ENCODE measurements at regions not wholly inside any gene's neighbourhood (a gene's known extent, or its start where the extent isn't known, plus 50 kb on each side); places are given as distances from the start of the nearest gene placed in this dataset.

- Mint-ChIP-seq H3K4me3 (ENCODE audit: unreplicated experiment) (no peak overlapping the region), H3K27me3 (ENCODE audit: low read depth, unreplicated experiment) (no peaks in the 10 kb centered on the region), H3K36me3 (ENCODE audit: low read depth, unreplicated experiment) (no peaks in the 10 kb centered on the region), H3K4me1 (ENCODE audit: low read depth, unreplicated experiment) (peaks cover 10% of the 10 kb centered on the region), H3K27ac (ENCODE audit: unreplicated experiment) (no peak overlapping the region), H3K9me3 (ENCODE audit: unreplicated experiment) (peaks cover 2% of the 10 kb centered on the region)
- no peak for DNase-seq (ENCODE audit: low read depth)
- H2AFZ ChIP-seq (ENCODE audit: low read depth, low read length), result no peak overlapping the region
- TF ChIP-seq EZH2 (IDR thresholded peaks at IDR 0.05; ENCODE audit: insufficient read depth, low read length), result no peak
- TF ChIP-seq CTCF (IDR thresholded peaks at IDR 0.05; ENCODE audit: insufficient read depth, low read depth, low read length), result no peak
- no peaks in the 10 kb centered on the region for H3K79me2 ChIP-seq (ENCODE audit: insufficient read depth, low read length)
- no peak overlapping the region for H3K9ac ChIP-seq (ENCODE audit: low read length)
- H3K4me2 ChIP-seq (ENCODE audit: low read length), result no peak overlapping the region
- no peak for FAIRE-seq
- no peak overlapping the region for H3K27ac ChIP-seq (ENCODE audit: low read depth, low read length)
- no peaks in the 10 kb centered on the region for H3K36me3 ChIP-seq (ENCODE audit: insufficient read depth, low read length)
- H3K9me3 ChIP-seq (ENCODE audit: insufficient read depth, low read depth, low read length), result no peaks in the 10 kb centered on the region
- H3K4me3 ChIP-seq (ENCODE audit: insufficient read depth, low read depth, low read length), result no peak overlapping the region
- H4K20me1 ChIP-seq (ENCODE audit: insufficient read depth, low read length), result no peaks in the 10 kb centered on the region
- H3K27me3 ChIP-seq (ENCODE audit: insufficient read depth, low read length), result no peaks in the 10 kb centered on the region
- peaks cover 15% of the 10 kb centered on the region for H3K4me1 ChIP-seq (ENCODE audit: insufficient read depth, low read length)
These were observed 322.9 kb downstream of the BARHL2 start for GRCh38 chr1:90394247-90394646.

DNA sequence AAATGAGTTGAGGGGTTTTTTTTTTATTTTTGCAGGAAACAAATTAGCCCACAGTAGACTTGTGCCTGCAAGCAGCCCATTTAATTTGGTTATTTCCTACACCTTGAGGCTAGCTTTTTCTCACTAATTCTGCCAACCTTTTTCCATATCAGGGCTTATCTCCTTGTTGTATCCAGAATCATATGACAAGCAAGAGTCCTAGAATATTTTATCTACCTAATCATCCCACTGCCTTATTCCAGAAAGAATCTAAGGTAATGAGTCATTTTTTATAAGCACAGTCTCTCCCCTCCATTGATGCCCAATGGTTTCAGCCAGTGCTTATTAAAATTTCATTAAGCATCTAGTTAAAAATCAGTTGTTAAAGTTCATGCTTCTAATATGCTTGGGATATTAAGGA, 324.1 kb downstream of the BARHL2 start:
- no peaks in the 10 kb centered on the region for H3K27me3 ChIP-seq (ENCODE audit: insufficient read depth, low read length)
- no peak overlapping the region for H3K9ac ChIP-seq (ENCODE audit: low read length)
- TF ChIP-seq EZH2 (IDR thresholded peaks at IDR 0.05; ENCODE audit: insufficient read depth, low read length), result no peak
- no peak for TF ChIP-seq CTCF (IDR thresholded peaks at IDR 0.05; ENCODE audit: insufficient read depth, low read depth, low read length)
- H3K79me2 ChIP-seq (ENCODE audit: insufficient read depth, low read length), result no peaks in the 10 kb centered on the region
- peaks cover 15% of the 10 kb centered on the region for H3K4me1 ChIP-seq (ENCODE audit: insufficient read depth, low read length)
- no peaks in the 10 kb centered on the region for H3K36me3 Mint-ChIP-seq (ENCODE audit: low read depth, unreplicated experiment)
- H4K20me1 ChIP-seq (ENCODE audit: insufficient read depth, low read length), result no peaks in the 10 kb centered on the region
- no peak overlapping the region for H3K4me3 Mint-ChIP-seq (ENCODE audit: unreplicated experiment)
- DNase-seq (ENCODE audit: low read depth) (peak; percentile 66), FAIRE-seq (no peak)
- no peaks in the 10 kb centered on the region for H3K36me3 ChIP-seq (ENCODE audit: insufficient read depth, low read length)
- H3K27ac ChIP-seq (ENCODE audit: low read depth, low read length), result no peak overlapping the region
- H3K4me1 Mint-ChIP-seq (ENCODE audit: low read depth, unreplicated experiment), result peaks cover 10% of the 10 kb centered on the region
- no peaks in the 10 kb centered on the region for H3K27me3 Mint-ChIP-seq (ENCODE audit: low read depth, unreplicated experiment)
- H2AFZ ChIP-seq (ENCODE audit: low read depth, low read length), result no peak overlapping the region
- no peak overlapping the region for H3K27ac Mint-ChIP-seq (ENCODE audit: unreplicated experiment)
- no peak overlapping the region for H3K4me2 ChIP-seq (ENCODE audit: low read length)
- peaks cover 2% of the 10 kb centered on the region for H3K9me3 Mint-ChIP-seq (ENCODE audit: unreplicated experiment)
- H3K4me3 ChIP-seq (ENCODE audit: insufficient read depth, low read depth, low read length), result no peak overlapping the region
- no peaks in the 10 kb centered on the region for H3K9me3 ChIP-seq (ENCODE audit: insufficient read depth, low read depth, low read length)

- H3K4me3 ChIP-seq (ENCODE audit: insufficient read depth, low read depth, low read length), result no peak overlapping the region
- H3K27ac ChIP-seq (ENCODE audit: low read depth, low read length), result peak overlapping the region; percentile 2
- DNase-seq (ENCODE audit: low read depth) (peak; percentile 72), FAIRE-seq (no peak)
- no peaks in the 10 kb centered on the region for H3K9me3 ChIP-seq (ENCODE audit: insufficient read depth, low read depth, low read length)
- no peaks in the 10 kb centered on the region for H3K79me2 ChIP-seq (ENCODE audit: insufficient read depth, low read length)
- Mint-ChIP-seq H3K4me1 (ENCODE audit: low read depth, unreplicated experiment) (peaks cover 25% of the 10 kb centered on the region), H3K9me3 (ENCODE audit: unreplicated experiment) (peaks cover 2% of the 10 kb centered on the region), H3K4me3 (ENCODE audit: unreplicated experiment) (no peak overlapping the region), H3K27me3 (ENCODE audit: low read depth, unreplicated experiment) (no peaks in the 10 kb centered on the region), H3K27ac (ENCODE audit: unreplicated experiment) (no peak overlapping the region), H3K36me3 (ENCODE audit: low read depth, unreplicated experiment) (no peaks in the 10 kb centered on the region)
- no peaks in the 10 kb centered on the region for H3K27me3 ChIP-seq (ENCODE audit: insufficient read depth, low read length)
- peaks cover 28% of the 10 kb centered on the region for H3K4me1 ChIP-seq (ENCODE audit: insufficient read depth, low read length)
- H4K20me1 ChIP-seq (ENCODE audit: insufficient read depth, low read length), result no peaks in the 10 kb centered on the region
- TF ChIP-seq EZH2 (IDR thresholded peaks at IDR 0.05; ENCODE audit: insufficient read depth, low read length) (no peak), CTCF (IDR thresholded peaks at IDR 0.05; ENCODE audit: insufficient read depth, low read depth, low read length) (no peak)
- no peak overlapping the region for H3K9ac ChIP-seq (ENCODE audit: low read length)
- H3K4me2 ChIP-seq (ENCODE audit: low read length), result no peak overlapping the region
- no peak overlapping the region for H2AFZ ChIP-seq (ENCODE audit: low read depth, low read length)
- H3K36me3 ChIP-seq (ENCODE audit: insufficient read depth, low read length), result no peaks in the 10 kb centered on the region
These were observed 326.0 kb downstream of the BARHL2 start for GRCh38 chr1:90391126-90391525.
